OCI-LY1 (cell line): ENCODE measurements at regions not wholly inside any gene's neighbourhood (a gene's known extent, or its start where the extent isn't known, plus 50 kb on each side); places are given as distances from the start of the nearest gene placed in this dataset.

Source experiments
- H2AFZ ChIP-seq: fragments of 200-600 bp; sonication (generic), shearing (Covaris generic); 2 replicates; pipeline ENCODE4 v1.6.0; 2014; ENCODE audit warnings: antibody characterized with exemption, mild to moderate bottlenecking, low read length
- H3F3A ChIP-seq: fragments of 200-600 bp; sonication (generic), shearing (Covaris generic); 2 replicates; pipeline ENCODE4 v1.6.0; 2014; ENCODE audit warnings: mild to moderate bottlenecking, antibody characterized with exemption, low read length, moderate library complexity; ENCODE audit not compliant: insufficient read depth
- H3K27ac ChIP-seq: fragments of 200-600 bp; sonication (generic); 2 replicates; pipeline ENCODE4 v1.5.1; 2014; ENCODE audit warnings: low read length, mixed run types, mild to moderate bottlenecking, low read depth; ENCODE audit not compliant: poor library complexity, severe bottlenecking
- H3K27me3 ChIP-seq: fragments of 200-600 bp; sonication (generic); 2 replicates; pipeline ENCODE4 v1.6.0; 2014; ENCODE audit warnings: antibody characterized with exemption, mild to moderate bottlenecking, low read length, moderate library complexity; ENCODE audit not compliant: insufficient read depth
- H3K36me3 ChIP-seq: fragments of 200-600 bp; sonication (generic); 2 replicates; pipeline ENCODE4 v1.6.1; 2014; ENCODE audit warnings: mild to moderate bottlenecking, antibody characterized with exemption, low read length, moderate library complexity, mixed read lengths; ENCODE audit not compliant: insufficient read depth
- H3K4me1 ChIP-seq: fragments of 200-600 bp; sonication (generic); 2 replicates; pipeline ENCODE4 v1.5.1; 2014; ENCODE audit warnings: mild to moderate bottlenecking, low read length, moderate library complexity; ENCODE audit not compliant: insufficient read depth, severe bottlenecking
- H3K4me2 ChIP-seq: fragments of 200-600 bp; sonication (generic), shearing (Covaris generic); 2 replicates; pipeline ENCODE4 v1.6.1; 2014; ENCODE audit warnings: low read length
- H3K4me3 ChIP-seq: fragments of 200-600 bp; sonication (generic); 2 replicates; pipeline ENCODE4 v1.5.1; 2014; ENCODE audit warnings: low read length, low read depth, mild to moderate bottlenecking, mixed read lengths; ENCODE audit not compliant: poor library complexity, severe bottlenecking
- H3K79me2 ChIP-seq: fragments of 200-600 bp; shearing (Covaris generic); 2 replicates; pipeline ENCODE4 v1.6.1; 2016; ENCODE audit warnings: mixed run types, low read length, mixed read lengths; ENCODE audit not compliant: insufficient read depth
- H3K9ac ChIP-seq: fragments of 200-600 bp; sonication (generic), shearing (Covaris generic); 2 replicates; pipeline ENCODE4 v1.6.1; 2014; ENCODE audit warnings: mild to moderate bottlenecking, low read length, mixed read lengths
- H3K9me2 ChIP-seq: fragments of 200-600 bp; sonication (generic), shearing (Covaris generic); 2 replicates; pipeline ENCODE4 v1.6.1; 2014; ENCODE audit warnings: low read depth, mild to moderate bottlenecking, low read length, mixed read lengths
- H3K9me3 ChIP-seq: fragments of 200-600 bp; shearing (Covaris generic); 2 replicates; pipeline ENCODE4 v1.6.1; 2014; ENCODE audit warnings: low read length, mixed read lengths
- H4K20me1 ChIP-seq: fragments of 200-600 bp; sonication (generic), shearing (Covaris generic); 2 replicates; pipeline ENCODE4 v1.6.0; 2016; ENCODE audit warnings: mild to moderate bottlenecking, low read length; ENCODE audit not compliant: insufficient read depth
- EZH2 ChIP-seq: fragments of 200-600 bp; sonication (generic), shearing (Covaris generic); IDR thresholded peaks from 2 replicates; pipeline ENCODE4 v1.8.0; 2017; ENCODE audit warnings: borderline replicate concordance, mixed run types, mild to moderate bottlenecking, antibody characterized with exemption, low read length, moderate library complexity, mixed read lengths
- TF ChIP-seq, protein P1 (sequence below): fragments of 200-600 bp; sonication (generic), shearing (Covaris generic); IDR thresholded peaks from 2 replicates; pipeline ENCODE4 v1.5.1; 2017; ENCODE audit warnings: mild to moderate bottlenecking, antibody characterized with exemption, low read length, moderate library complexity, mixed read lengths

DNA sequence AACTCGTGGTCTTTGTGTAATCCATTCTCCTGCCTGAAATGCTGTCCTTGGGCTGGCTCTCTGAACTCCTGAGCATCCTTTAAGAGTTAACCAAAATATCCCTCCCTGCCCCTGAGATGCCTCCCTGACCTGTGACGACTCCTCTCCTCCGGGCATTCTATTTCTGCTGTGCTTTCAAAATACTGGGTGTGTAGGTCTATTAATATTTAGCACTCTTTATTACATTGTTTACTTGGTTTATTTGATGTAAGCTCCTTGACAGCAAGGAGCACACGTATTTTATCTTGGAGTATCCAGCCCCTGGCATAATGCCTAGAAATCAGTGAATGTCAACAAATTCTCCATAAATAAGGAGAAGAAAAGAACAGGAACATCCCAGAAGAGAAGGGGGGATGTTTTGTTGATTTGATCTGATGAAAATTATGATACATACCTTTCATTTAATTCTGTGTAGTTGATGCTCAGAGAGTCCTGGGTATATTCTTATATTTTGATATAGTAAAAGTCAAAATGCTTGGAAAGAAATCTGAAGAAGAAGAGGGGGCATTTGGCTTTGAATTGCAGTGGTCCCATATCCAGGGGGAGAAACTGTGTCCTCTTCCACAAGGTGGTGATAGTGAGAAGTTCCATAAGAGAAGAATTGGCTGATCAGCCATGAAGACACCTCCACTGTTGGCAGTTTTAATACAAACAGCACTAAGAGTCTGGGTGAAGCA is 107.7 kb upstream of the MPP7 start:
- Histone ChIP-seq H3K27me3 (no peaks in the 10 kb centered on the region), H3K79me2 (no peaks in the 10 kb centered on the region), H3K9ac (no peak overlapping the region), H3K4me2 (no peak overlapping the region), H3K4me3 (no peak overlapping the region), H3K9me2 (no peaks in the 10 kb centered on the region), H3K9me3 (no peaks in the 10 kb centered on the region), H2AFZ (no peak overlapping the region), H3K27ac (no peak overlapping the region), H3K36me3 (no peaks in the 10 kb centered on the region), H3F3A (no peaks in the 10 kb centered on the region), H3K4me1 (no peaks in the 10 kb centered on the region), H4K20me1 (no peaks in the 10 kb centered on the region)
- TF ChIP-seq, protein P1, sequence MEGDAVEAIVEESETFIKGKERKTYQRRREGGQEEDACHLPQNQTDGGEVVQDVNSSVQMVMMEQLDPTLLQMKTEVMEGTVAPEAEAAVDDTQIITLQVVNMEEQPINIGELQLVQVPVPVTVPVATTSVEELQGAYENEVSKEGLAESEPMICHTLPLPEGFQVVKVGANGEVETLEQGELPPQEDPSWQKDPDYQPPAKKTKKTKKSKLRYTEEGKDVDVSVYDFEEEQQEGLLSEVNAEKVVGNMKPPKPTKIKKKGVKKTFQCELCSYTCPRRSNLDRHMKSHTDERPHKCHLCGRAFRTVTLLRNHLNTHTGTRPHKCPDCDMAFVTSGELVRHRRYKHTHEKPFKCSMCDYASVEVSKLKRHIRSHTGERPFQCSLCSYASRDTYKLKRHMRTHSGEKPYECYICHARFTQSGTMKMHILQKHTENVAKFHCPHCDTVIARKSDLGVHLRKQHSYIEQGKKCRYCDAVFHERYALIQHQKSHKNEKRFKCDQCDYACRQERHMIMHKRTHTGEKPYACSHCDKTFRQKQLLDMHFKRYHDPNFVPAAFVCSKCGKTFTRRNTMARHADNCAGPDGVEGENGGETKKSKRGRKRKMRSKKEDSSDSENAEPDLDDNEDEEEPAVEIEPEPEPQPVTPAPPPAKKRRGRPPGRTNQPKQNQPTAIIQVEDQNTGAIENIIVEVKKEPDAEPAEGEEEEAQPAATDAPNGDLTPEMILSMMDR, result 0 out of 2 replicates have a peak, but pooled peaks have one; percentile 6
- TF ChIP-seq EZH2, result no peak

DNA sequence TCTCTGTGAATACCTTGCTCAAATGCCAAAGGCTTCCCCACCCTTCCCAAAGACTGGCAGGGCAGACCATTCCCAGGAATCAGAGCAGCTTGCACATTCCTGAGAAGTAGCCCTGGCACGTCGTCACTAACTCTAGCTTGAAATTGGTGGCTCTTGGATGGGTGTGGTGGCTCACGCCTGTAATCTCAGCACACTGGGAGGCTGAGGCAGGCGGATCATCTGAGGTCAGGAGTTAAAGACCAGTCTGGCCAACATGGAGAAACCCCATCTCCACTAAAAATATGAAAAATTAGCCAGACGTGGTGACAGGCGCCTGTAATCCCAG is 108.2 kb upstream of the MPP7 start:
- Histone ChIP-seq H3K79me2 (no peaks in the 10 kb centered on the region), H3K27ac (no peak overlapping the region), H3K4me2 (no peak overlapping the region), H3F3A (no peaks in the 10 kb centered on the region), H3K9me2 (no peaks in the 10 kb centered on the region), H3K4me3 (no peak overlapping the region), H3K36me3 (no peaks in the 10 kb centered on the region), H3K9me3 (no peaks in the 10 kb centered on the region), H3K27me3 (no peaks in the 10 kb centered on the region), H3K4me1 (no peaks in the 10 kb centered on the region), H4K20me1 (no peaks in the 10 kb centered on the region), H2AFZ (no peak overlapping the region), H3K9ac (no peak overlapping the region)
- no peak for TF ChIP-seq EZH2
- TF ChIP-seq, protein P1, result no peak

DNA sequence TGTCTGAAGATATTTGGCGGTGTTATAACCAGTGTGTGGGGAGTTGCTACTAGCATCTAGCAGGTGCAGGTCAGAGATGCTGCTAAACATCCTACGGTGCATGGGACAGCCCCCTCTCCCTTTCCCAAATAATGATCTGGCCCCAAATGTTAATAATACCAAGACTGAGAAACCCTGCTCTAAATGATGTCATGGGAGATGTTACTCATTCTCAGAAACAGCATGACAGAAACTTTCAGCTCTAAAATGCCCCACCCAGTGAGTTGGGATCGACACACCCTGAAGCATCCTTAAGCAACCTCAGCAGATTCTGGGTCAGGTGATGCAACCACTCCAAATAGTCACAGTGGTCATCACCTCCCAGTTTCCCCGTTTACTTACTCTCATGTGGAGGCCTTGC is 108.8 kb upstream of the MPP7 start:
- Histone ChIP-seq H3K27me3 (no peaks in the 10 kb centered on the region), H2AFZ (no peak overlapping the region), H3K36me3 (no peaks in the 10 kb centered on the region), H3K27ac (no peak overlapping the region), H3K4me2 (no peak overlapping the region), H3K4me1 (no peaks in the 10 kb centered on the region), H3K4me3 (no peak overlapping the region), H3K9me2 (no peaks in the 10 kb centered on the region), H3K9ac (no peak overlapping the region), H4K20me1 (no peaks in the 10 kb centered on the region), H3K9me3 (no peaks in the 10 kb centered on the region), H3F3A (no peaks in the 10 kb centered on the region), H3K79me2 (no peaks in the 10 kb centered on the region)
- TF ChIP-seq, protein P1, result no peak
